ENCODE measurements at regions not wholly inside any gene's neighbourhood (a gene's known extent, or its start where the extent isn't known, plus 50 kb on each side); places are given as distances from the start of the nearest gene placed in this dataset.

DNA sequence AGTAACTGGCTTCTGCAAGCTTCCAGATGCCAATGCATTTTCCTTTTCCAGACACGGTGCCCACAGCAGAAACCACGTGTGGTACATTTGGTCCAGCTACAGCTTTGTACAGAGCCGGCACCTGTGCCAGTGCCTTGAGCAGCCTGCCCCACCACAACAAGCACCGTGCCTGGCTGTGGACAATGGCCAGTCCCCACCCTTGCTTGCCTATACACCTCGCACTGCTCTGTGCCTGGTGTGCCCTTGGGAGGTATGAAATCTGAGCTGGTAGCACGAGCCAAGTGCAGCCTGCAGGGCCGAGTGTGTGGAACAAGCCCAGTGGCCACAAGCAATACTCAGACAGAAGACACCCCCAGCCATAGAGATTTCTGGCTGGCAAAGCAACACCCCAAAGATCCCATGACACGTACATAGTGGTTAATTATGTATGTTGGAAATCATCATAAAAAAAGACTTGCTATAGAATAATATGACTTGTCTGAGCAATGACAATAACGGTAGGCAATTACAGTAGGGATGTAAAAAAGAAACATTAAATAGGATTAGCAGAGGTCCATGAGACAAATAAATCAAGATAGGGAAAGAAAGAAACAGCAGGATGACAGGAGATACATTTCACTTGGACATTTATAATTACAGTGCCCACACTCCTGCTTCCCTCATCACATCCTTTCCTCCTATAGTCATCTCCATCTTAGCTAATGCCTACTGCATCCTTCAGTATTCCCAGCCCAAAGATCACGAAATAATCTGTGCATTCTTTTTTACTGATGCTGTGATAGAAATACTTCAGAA lies 1399.5 kb downstream of the PCDH9 start:
- H2AFZ ChIP-seq (ENCODE audit: low read length): no peak overlapping the region
- DNase-seq (ENCODE audit: insufficient read length, low spot score, missing footprints): no peak
- no peak overlapping the region for H3K4me2 ChIP-seq (ENCODE audit: insufficient read depth, low read length)
- no peak overlapping the region for H3K27ac ChIP-seq (ENCODE audit: low read depth, low read length)
- no peaks in the 10 kb centered on the region for H3K9me3 ChIP-seq (ENCODE audit: low read depth, low read length)
- no peaks in the 10 kb centered on the region for H3K36me3 ChIP-seq (ENCODE audit: insufficient read depth, low read length)
- no peak overlapping the region for H3K4me3 ChIP-seq (ENCODE audit: insufficient read depth, low read length)
- TF ChIP-seq CTCF (IDR thresholded peaks at IDR 0.05; ENCODE audit: extremely low read depth, low read depth, low read length): no peak
- no peaks in the 10 kb centered on the region for H3K79me2 ChIP-seq (ENCODE audit: insufficient read depth, low read length)
- no peaks in the 10 kb centered on the region for H3K4me1 ChIP-seq (ENCODE audit: insufficient read depth, low read length)
- H3K27me3 ChIP-seq (ENCODE audit: insufficient read depth, low read length): no peaks in the 10 kb centered on the region
- no peaks in the 10 kb centered on the region for H4K20me1 ChIP-seq (ENCODE audit: insufficient read depth, low read length)

GRCh38 chr13:65829241-65830008 lies 1400.7 kb downstream of the PCDH9 start:
- H3K4me2 ChIP-seq (ENCODE audit: insufficient read depth, low read length): no peak overlapping the region
- TF ChIP-seq CTCF (IDR thresholded peaks at IDR 0.05; ENCODE audit: extremely low read depth, low read depth, low read length): no peak
- H3K4me3 ChIP-seq (ENCODE audit: insufficient read depth, low read length): no peak overlapping the region
- H4K20me1 ChIP-seq (ENCODE audit: insufficient read depth, low read length): no peaks in the 10 kb centered on the region
- H2AFZ ChIP-seq (ENCODE audit: low read length): no peak overlapping the region
- no peak overlapping the region for H3K27ac ChIP-seq (ENCODE audit: low read depth, low read length)
- no peaks in the 10 kb centered on the region for H3K36me3 ChIP-seq (ENCODE audit: insufficient read depth, low read length)
- H3K4me1 ChIP-seq (ENCODE audit: insufficient read depth, low read length): no peaks in the 10 kb centered on the region
- no peaks in the 10 kb centered on the region for H3K27me3 ChIP-seq (ENCODE audit: insufficient read depth, low read length)
- H3K79me2 ChIP-seq (ENCODE audit: insufficient read depth, low read length): no peaks in the 10 kb centered on the region
- DNase-seq (ENCODE audit: insufficient read length, low spot score, missing footprints): no peak
- H3K9me3 ChIP-seq (ENCODE audit: low read depth, low read length): no peaks in the 10 kb centered on the region

GRCh38 chr13:65826657-65827056 lies 1403.5 kb downstream of the PCDH9 start:
- H3K27me3 ChIP-seq (ENCODE audit: insufficient read depth, low read length): no peaks in the 10 kb centered on the region
- no peak overlapping the region for H2AFZ ChIP-seq (ENCODE audit: low read length)
- H4K20me1 ChIP-seq (ENCODE audit: insufficient read depth, low read length): no peaks in the 10 kb centered on the region
- H3K9me3 ChIP-seq (ENCODE audit: low read depth, low read length): no peaks in the 10 kb centered on the region
- no peaks in the 10 kb centered on the region for H3K79me2 ChIP-seq (ENCODE audit: insufficient read depth, low read length)
- no peak overlapping the region for H3K4me2 ChIP-seq (ENCODE audit: insufficient read depth, low read length)
- H3K4me1 ChIP-seq (ENCODE audit: insufficient read depth, low read length): no peaks in the 10 kb centered on the region
- no peak for TF ChIP-seq CTCF (IDR thresholded peaks at IDR 0.05; ENCODE audit: extremely low read depth, low read depth, low read length)
- no peak overlapping the region for H3K27ac ChIP-seq (ENCODE audit: low read depth, low read length)
- no peak overlapping the region for H3K4me3 ChIP-seq (ENCODE audit: insufficient read depth, low read length)
- H3K36me3 ChIP-seq (ENCODE audit: insufficient read depth, low read length): no peaks in the 10 kb centered on the region
- DNase-seq (ENCODE audit: insufficient read length, low spot score, missing footprints): no peak

GRCh38 chr13:65825039-65825438 lies 1405.1 kb downstream of the PCDH9 start:
- TF ChIP-seq CTCF (IDR thresholded peaks at IDR 0.05; ENCODE audit: extremely low read depth, low read depth, low read length): no peak
- Histone ChIP-seq H4K20me1 (ENCODE audit: insufficient read depth, low read length) (no peaks in the 10 kb centered on the region), H3K9me3 (ENCODE audit: low read depth, low read length) (no peaks in the 10 kb centered on the region), H3K4me1 (ENCODE audit: insufficient read depth, low read length) (no peaks in the 10 kb centered on the region), H3K27me3 (ENCODE audit: insufficient read depth, low read length) (no peaks in the 10 kb centered on the region), H3K4me2 (ENCODE audit: insufficient read depth, low read length) (no peak overlapping the region), H3K27ac (ENCODE audit: low read depth, low read length) (no peak overlapping the region), H3K36me3 (ENCODE audit: insufficient read depth, low read length) (no peaks in the 10 kb centered on the region), H3K79me2 (ENCODE audit: insufficient read depth, low read length) (no peaks in the 10 kb centered on the region), H3K4me3 (ENCODE audit: insufficient read depth, low read length) (no peak overlapping the region), H2AFZ (ENCODE audit: low read length) (no peak overlapping the region)
- DNase-seq (ENCODE audit: insufficient read length, low spot score, missing footprints): no peak

Data from osteoblast (primary cell).